ENCODE measurements at regions not wholly inside any gene's neighbourhood (a gene's known extent, or its start where the extent isn't known, plus 50 kb on each side); places are given as distances from the start of the nearest gene placed in this dataset.

GRCh38 chr3:118817748-118818165 is 216.9 kb downstream of the IGSF11 start:
- peak; percentile 45 to 69 for DNase-seq

GRCh38 chr3:118818386-118818785 is 216.3 kb downstream of the IGSF11 start:
- no peak for DNase-seq

- no peak for DNase-seq
Measured at GRCh38 chr3:118823626-118824025, 211.0 kb downstream of the IGSF11 start.

GRCh38 chr3:118827446-118827845 is 207.2 kb downstream of the IGSF11 start:
- no peak for DNase-seq

GRCh38 chr3:118828351-118828750 is 206.3 kb downstream of the IGSF11 start:
- DNase-seq: no peak

GRCh38 chr3:118833075-118833474 is 201.6 kb downstream of the IGSF11 start:
- DNase-seq: no peak

- no peak for DNase-seq
Measured at GRCh38 chr3:118838871-118839270, 195.8 kb downstream of the IGSF11 start.

GRCh38 chr3:118842147-118842863 is 192.3 kb downstream of the IGSF11 start:
- no peak for DNase-seq

GRCh38 chr3:118846176-118846575 is 188.5 kb downstream of the IGSF11 start:
- DNase-seq: no peak

All from AML-193 (cell line).